HG03135 (cell line): ENCODE measurements at regions not wholly inside any gene's neighbourhood (a gene's known extent, or its start where the extent isn't known, plus 50 kb on each side); places are given as distances from the start of the nearest gene placed in this dataset.

Source experiments
- ATAC-seq: cut with Tn5 transposase; IDR thresholded peaks from one replicate; pipeline ENCODE4 v1.9.1; 2021; ENCODE audit warnings: mild to moderate bottlenecking, moderate library complexity; ENCODE audit not compliant: unreplicated experiment

GRCh38 chr2:59938181-59938580 lies 615.3 kb downstream of the BCL11A start:
- ATAC-seq: no peak

GRCh38 chr2:59936048-59936447 lies 617.4 kb downstream of the BCL11A start:
- ATAC-seq: no peak

GRCh38 chr2:59935005-59935404 lies 618.4 kb downstream of the BCL11A start:
- no peak for ATAC-seq

GRCh38 chr2:59933948-59934347 lies 619.5 kb downstream of the BCL11A start:
- ATAC-seq: no peak

GRCh38 chr2:59932341-59932740 lies 621.1 kb downstream of the BCL11A start:
- ATAC-seq: no peak

- ATAC-seq: no peak
These were observed 623.0 kb downstream of the BCL11A start for GRCh38 chr2:59930430-59930829.

- no peak for ATAC-seq
These were observed 626.7 kb downstream of the BCL11A start for GRCh38 chr2:59926731-59927130.

GRCh38 chr2:59925321-59925720 lies 628.1 kb downstream of the BCL11A start:
- no peak for ATAC-seq

- ATAC-seq: no peak
These were observed 629.1 kb downstream of the BCL11A start for GRCh38 chr2:59924346-59924745.

- no peak for ATAC-seq
These were observed 631.0 kb downstream of the BCL11A start for GRCh38 chr2:59922450-59922849.

- ATAC-seq: no peak
These were observed 631.7 kb downstream of the BCL11A start for GRCh38 chr2:59921743-59922142.

- ATAC-seq: no peak
These were observed 632.5 kb downstream of the BCL11A start for GRCh38 chr2:59920961-59921360.

GRCh38 chr2:59920307-59920706 lies 633.1 kb downstream of the BCL11A start:
- no peak for ATAC-seq

GRCh38 chr2:59919579-59919978 lies 633.9 kb downstream of the BCL11A start:
- no peak for ATAC-seq

- no peak for ATAC-seq
These were observed 641.4 kb downstream of the BCL11A start for GRCh38 chr2:59912042-59912441.

GRCh38 chr2:59910166-59910565 lies 643.3 kb downstream of the BCL11A start:
- no peak for ATAC-seq

GRCh38 chr2:59909147-59909546 lies 644.3 kb downstream of the BCL11A start:
- ATAC-seq: no peak

- no peak for ATAC-seq
These were observed 647.7 kb downstream of the BCL11A start for GRCh38 chr2:59905731-59906130.

- no peak for ATAC-seq
These were observed 649.4 kb downstream of the BCL11A start for GRCh38 chr2:59903994-59904544.

- no peak for ATAC-seq
These were observed 652.6 kb downstream of the BCL11A start for GRCh38 chr2:59900728-59901452.

GRCh38 chr2:59899692-59900091 lies 653.8 kb downstream of the BCL11A start:
- no peak for ATAC-seq

- no peak for ATAC-seq
These were observed 656.8 kb downstream of the BCL11A start for GRCh38 chr2:59896499-59897245.
